IMR-90 (cell line): ENCODE measurements at regions not wholly inside any gene's neighbourhood (a gene's known extent, or its start where the extent isn't known, plus 50 kb on each side); places are given as distances from the start of the nearest gene placed in this dataset.

Source experiments
- ATAC-seq: fragments of 200-7000 bp; cut with Tn5 transposase; 2 replicates; pipeline ENCODE4 v1.9.1; 2020; ENCODE audit warnings: low read depth, mild to moderate bottlenecking, moderate library complexity
- BruUV-seq: library from RNA; stranded (reverse); fragments of 400-500 nt; replicated peaks from 2 replicates; lab custom pipeline; 2021; lab: Mats Ljungman, UMichigan
- CTCF ChIA-PET: fragments of 300-600 bp; formaldehyde crosslinking; extraction: SDS; loops from one replicate; lab custom pipeline; 2021; ENCODE audit warnings: antibody characterized with exemption; lab: Yijun Ruan, JAX
- POLR2A ChIA-PET: fragments of 300-600 bp; sonication (Branson Sonifier 250); formaldehyde crosslinking; loops from one replicate; lab custom pipeline; 2022; ENCODE audit warnings: antibody characterized with exemption; ENCODE audit not compliant: unreplicated experiment; lab: Charles Lee
- DNase-seq: peaks from one replicate; pipeline ENCODE4 v3.0.0; 2013
- H2AFZ ChIP-seq: replicated peaks from 2 replicates; pipeline ENCODE3; 2013; ENCODE audit warnings: low read length, mild to moderate bottlenecking; ENCODE audit not compliant: poor library complexity
- H2AK5ac ChIP-seq: 2 replicates; pipeline ENCODE4 v1.6.1; 2013; ENCODE audit warnings: low read depth, low read length, inconsistent platforms
- H2AK9ac ChIP-seq: replicated peaks from 2 replicates; pipeline ENCODE3; 2013; ENCODE audit warnings: mild to moderate bottlenecking, low read depth, low read length, moderate library complexity; ENCODE audit not compliant: poor library complexity
- H2BK120ac ChIP-seq: 2 replicates; pipeline ENCODE4 v1.6.1; 2013; ENCODE audit warnings: low read depth, low read length, inconsistent platforms
- H2BK15ac ChIP-seq: 3 replicates; pipeline ENCODE4 v1.6.1; 2013; ENCODE audit warnings: low read depth, low read length, inconsistent platforms
- H2BK20ac ChIP-seq: 2 replicates; pipeline ENCODE4 v1.6.1; 2013; ENCODE audit warnings: low read depth, mild to moderate bottlenecking, inconsistent platforms, low read length, moderate library complexity
- H2BK5ac ChIP-seq: 2 replicates; pipeline ENCODE4 v1.6.1; 2013; ENCODE audit warnings: mild to moderate bottlenecking, low read depth, low read length, inconsistent platforms; ENCODE audit not compliant: poor library complexity, severe bottlenecking
- H3K14ac ChIP-seq: replicated peaks from 2 replicates; pipeline ENCODE4 v1.6.1; 2013; ENCODE audit warnings: low read depth, low read length, inconsistent platforms
- H3K18ac ChIP-seq: 2 replicates; pipeline ENCODE4 v1.6.1; 2013; ENCODE audit warnings: low read depth, low read length, control low read depth
- H3K23ac ChIP-seq: 2 replicates; pipeline ENCODE4 v1.6.1; 2013; ENCODE audit warnings: low read depth, low read length, inconsistent platforms
- H3K27ac ChIP-seq: 2 replicates; pipeline ENCODE4 v1.5.1; 2013; ENCODE audit warnings: mild to moderate bottlenecking, control low read depth, low read length; ENCODE audit not compliant: insufficient read depth
- H3K27me3 ChIP-seq: 2 replicates; pipeline ENCODE4 v1.6.1; 2013; ENCODE audit warnings: low read length; ENCODE audit not compliant: control insufficient read depth, insufficient read depth
- H3K36me3 ChIP-seq: 2 replicates; pipeline ENCODE4 v1.6.1; 2013; ENCODE audit warnings: low read length, mixed read lengths; ENCODE audit not compliant: control insufficient read depth, insufficient read depth
- H3K4ac ChIP-seq: 2 replicates; pipeline ENCODE4 v1.6.1; 2013; ENCODE audit warnings: low read depth, low read length, inconsistent platforms
- H3K4me1 ChIP-seq: 2 replicates; pipeline ENCODE4 v1.6.1; 2013; ENCODE audit warnings: low read length, mixed read lengths; ENCODE audit not compliant: control insufficient read depth, insufficient read depth
- H3K4me2 ChIP-seq: 2 replicates; pipeline ENCODE4 v1.6.1; 2013; ENCODE audit warnings: low read depth, mild to moderate bottlenecking, control low read depth, low read length, moderate library complexity
- H3K4me3 ChIP-seq: 2 replicates; pipeline ENCODE4 v1.5.1; 2013; ENCODE audit warnings: low read depth, mild to moderate bottlenecking, control low read depth, low read length, moderate library complexity; ENCODE audit not compliant: insufficient read depth
- H3K56ac ChIP-seq: 2 replicates; pipeline ENCODE4 v1.6.1; 2013; ENCODE audit warnings: low read length, inconsistent platforms; ENCODE audit not compliant: insufficient read depth; ENCODE audit errors: extremely low read depth
- H3K79me1 ChIP-seq, 2 experiments: 2 replicates each; pipeline ENCODE4 v1.6.1; 2013; ENCODE audit warnings: low read length in 2 of 2, inconsistent platforms in 1 of 2, low read depth in 1 of 2
- H3K9ac ChIP-seq: 2 replicates; pipeline ENCODE4 v1.6.1; 2013; ENCODE audit warnings: low read depth, low read length, control low read depth
- H3K9me1 ChIP-seq: 2 replicates; pipeline ENCODE4 v1.6.1; 2013; ENCODE audit warnings: low read length, inconsistent platforms; ENCODE audit not compliant: insufficient read depth
- H3K9me3 ChIP-seq: 2 replicates; pipeline ENCODE4 v1.6.1; 2013; ENCODE audit warnings: low read length; ENCODE audit not compliant: control insufficient read depth, insufficient read depth
- H4K20me1 ChIP-seq: 2 replicates; pipeline ENCODE4 v1.6.1; 2013; ENCODE audit warnings: low read length, inconsistent platforms; ENCODE audit not compliant: insufficient read depth
- H4K5ac ChIP-seq: 2 replicates; pipeline ENCODE4 v1.6.1; 2013; ENCODE audit warnings: mild to moderate bottlenecking, low read depth, low read length, control low read depth
- H4K8ac ChIP-seq, 2 experiments: 2 replicates each; pipeline ENCODE4 v1.6.1; 2013; ENCODE audit warnings: low read depth in 2 of 2, low read length in 2 of 2, control low read depth in 1 of 2, inconsistent platforms in 1 of 2
- H4K91ac ChIP-seq: 2 replicates; pipeline ENCODE4 v1.6.1; 2013; ENCODE audit warnings: low read depth, low read length, inconsistent platforms; ENCODE audit not compliant: insufficient read depth
- BHLHE40 ChIP-seq: fragments of 150-350 bp; IDR thresholded peaks from 2 replicates; pipeline ENCODE4 v1.6.1; 2016; ENCODE audit warnings: mild to moderate bottlenecking, low read depth, low read length
- FOS ChIP-seq: fragments of 150-350 bp; IDR thresholded peaks from 2 replicates; pipeline ENCODE4 v1.6.1; 2016; ENCODE audit warnings: low read depth, low read length
- MAFK ChIP-seq: IDR thresholded peaks from 2 replicates; pipeline ENCODE4 v1.6.1; 2012; ENCODE audit warnings: low read depth, low read length, improper control_type of control experiment
- MAZ ChIP-seq: IDR thresholded peaks from 2 replicates; pipeline ENCODE4 v1.6.1; 2012; ENCODE audit warnings: low read depth, mild to moderate bottlenecking, low read length, improper control_type of control experiment, moderate library complexity, borderline replicate concordance
- POLR2A ChIP-seq: IDR thresholded peaks from 2 replicates; pipeline ENCODE4 v1.6.1; 2012; ENCODE audit warnings: mild to moderate bottlenecking, low read depth, low read length
- RAD21 ChIP-seq: IDR thresholded peaks from 2 replicates; pipeline ENCODE4 v1.6.1; 2012; ENCODE audit warnings: low read length, improper control_type of control experiment
- WGBS, 2 experiments: methylation state at CpG; one replicate each; pipeline versions ENCODE4 v1.1.5 to v1.1.7; 2013; ENCODE audit warnings: missing lambda C conversion rate in 2 of 2; ENCODE audit not compliant: insufficient read length in 1 of 2; ENCODE audit errors: extremely low coverage in 2 of 2; 5-methylcytosine and 5-hydroxymethylcytosine counted together
- dilution Hi-C: fragments of 300-500 bp; cut with HindIII; formaldehyde crosslinking; loops from one replicate; pipeline ENCODE4 v1.14.3; 2018; ENCODE audit warnings: low sequenced_read_pairs; ENCODE audit not compliant: unreplicated experiment
- in situ Hi-C: fragments of 300-500 bp; cut with MboI; formaldehyde crosslinking; loops from 3 replicates; pipeline ENCODE4 v1.14.3; 2019; ENCODE audit warnings: low sequenced_read_pairs, inconsistent platforms, mixed read lengths
- intact Hi-C: fragments of 100-400 bp; cut with micrococcal nuclease; formaldehyde crosslinking; loops from 2 replicates; pipeline ENCODE4 v1.10.0; 2022

- WGBS, 2 experiments, result no CpG with 5 or more reads among the region's 7 CpGs
- no peak overlapping the region for H3K56ac ChIP-seq
- no peaks in the 10 kb centered on the region for H3K27me3 ChIP-seq
- no peak for ATAC-seq
- no peak overlapping the region for H2AFZ ChIP-seq
- peak overlapping the region; percentile 10; the same call in 1 of the 2 replicates for H2AK5ac ChIP-seq
- dilution Hi-C loops (no loop called here), in situ Hi-C loops (no loop called here), intact Hi-C loops (no loop called here)
- H3K9ac ChIP-seq, result no peak overlapping the region
- H3K79me1 ChIP-seq, result no peaks in the 10 kb centered on the region
- BruUV-seq, result no TSS peak
- H2BK120ac ChIP-seq, result no peak overlapping the region
- no peak overlapping the region for H4K8ac ChIP-seq
- no peak overlapping the region for H2BK5ac ChIP-seq
- no peak overlapping the region for H3K18ac ChIP-seq
- H3K9me3 ChIP-seq, result no peaks in the 10 kb centered on the region
- H4K5ac ChIP-seq, result no peak overlapping the region
- H3K4ac ChIP-seq, result no peak overlapping the region; the same call in 1 of the 2 replicates
- ChIA-PET CTCF (interaction anchor here (0.6 kb wide), 1 partner anchor 77 kb away, joined by 5 read pairs; no protein-coding TSS in a partner anchor), POLR2A (no interaction called here)
- H3K36me3 ChIP-seq, result no peaks in the 10 kb centered on the region
- peaks cover 4% of the 10 kb centered on the region; the same call in 1 of the 2 replicates for H3K9me1 ChIP-seq
- H3K14ac ChIP-seq, result peak overlapping the region; percentile 7; the same call in 1 of the 2 replicates
- H3K4me1 ChIP-seq, result peaks cover 7% of the 10 kb centered on the region; the same call in 1 of the 2 replicates
- H3K4me3 ChIP-seq, result no peak overlapping the region
- H2BK20ac ChIP-seq, result 0 out of 2 replicates have a peak overlapping the region, but pooled peaks have one; percentile 17
- no peak overlapping the region for H3K27ac ChIP-seq
- H4K20me1 ChIP-seq, result no peaks in the 10 kb centered on the region
- TF ChIP-seq FOS, result no peak
- TF ChIP-seq BHLHE40, result no peak
- no peak for TF ChIP-seq POLR2A
- no peak for TF ChIP-seq MAFK
- TF ChIP-seq MAZ, result no peak
- TF ChIP-seq RAD21, result no peak
- no peak overlapping the region for H3K4me2 ChIP-seq
- no peak overlapping the region for H2AK9ac ChIP-seq
- no peak overlapping the region for H4K91ac ChIP-seq
- H3K23ac ChIP-seq, result no peak overlapping the region
- DNase-seq, result peak; percentile 69
- peak overlapping the region; percentile 33; the same call in 2 of the 3 replicates for H2BK15ac ChIP-seq
Measured at GRCh38 chr5:56545016-56545415, 270.3 kb upstream of the MAP3K1 start.
